ENCODE measurements at regions not wholly inside any gene's neighbourhood (a gene's known extent, or its start where the extent isn't known, plus 50 kb on each side); places are given as distances from the start of the nearest gene placed in this dataset.

GRCh38 chr12:90036637-90037036, 328.0 kb upstream of the ATP2B1 start:
- TF ChIP-seq POLR2AphosphoS5 (IDR thresholded peaks at IDR 0.05) (no peak), RAD21 (conservative IDR thresholded peaks at IDR 0.05) (no peak), CTCF (IDR thresholded peaks at IDR 0.05; ENCODE audit: poor library complexity, severe bottlenecking) (no peak), MXI1 (conservative IDR thresholded peaks at IDR 0.05; ENCODE audit: poor library complexity, severe bottlenecking) (no peak), EZH2 (IDR thresholded peaks at IDR 0.05; ENCODE audit: borderline replicate concordance, insufficient read depth, low read length, poor library complexity, severe bottlenecking) (no peak), TAF1 (IDR thresholded peaks at IDR 0.05; ENCODE audit: low read depth) (no peak), EP300 (conservative IDR thresholded peaks at IDR 0.05; ENCODE audit: poor library complexity, severe bottlenecking) (no peak), REST (IDR thresholded peaks at IDR 0.05; ENCODE audit: borderline replicate concordance) (no peak)

Measured in neural cell (in vitro differentiated cells).